H9 (cell line): ENCODE measurements at regions not wholly inside any gene's neighbourhood (a gene's known extent, or its start where the extent isn't known, plus 50 kb on each side); places are given as distances from the start of the nearest gene placed in this dataset.

ENCODE experiments used
- DNase-seq: peaks from one replicate; pipeline ENCODE4 v3.0.0-alpha.2; 2017
- H2AFZ ChIP-seq: one replicate; pipeline ENCODE4 v1.6.1; 2013; ENCODE audit warnings: mild to moderate bottlenecking, low read length, control low read depth, moderate library complexity
- H2AK5ac ChIP-seq: 2 replicates; pipeline ENCODE4 v1.6.1; 2013; ENCODE audit warnings: low read length, control low read depth, mixed read lengths; ENCODE audit not compliant: insufficient read length
- H2BK120ac ChIP-seq: one replicate; pipeline ENCODE4 v1.6.1; 2013; ENCODE audit warnings: low read depth, mild to moderate bottlenecking, low read length, control low read depth, inconsistent platforms; ENCODE audit not compliant: poor library complexity, severe bottlenecking
- H2BK12ac ChIP-seq: 2 replicates; pipeline ENCODE4 v1.6.1; 2013; ENCODE audit warnings: low read length, control low read depth, mixed read lengths, low read depth; ENCODE audit not compliant: insufficient read length
- H2BK15ac ChIP-seq: 2 replicates; pipeline ENCODE4 v1.6.1; 2013; ENCODE audit warnings: low read depth, low read length, control low read depth
- H2BK20ac ChIP-seq: one replicate; pipeline ENCODE4 v1.6.1; 2013; ENCODE audit warnings: low read depth, mild to moderate bottlenecking, low read length, control low read depth, inconsistent platforms; ENCODE audit not compliant: poor library complexity, severe bottlenecking
- H2BK5ac ChIP-seq: 2 replicates; pipeline ENCODE4 v1.6.1; 2013; ENCODE audit warnings: low read length, control low read depth, mixed read lengths; ENCODE audit not compliant: insufficient read length
- H3K14ac ChIP-seq: 2 replicates; pipeline ENCODE4 v1.6.1; 2013; ENCODE audit warnings: low read length, control low read depth; ENCODE audit not compliant: insufficient read depth
- H3K18ac ChIP-seq: 2 replicates; pipeline ENCODE4 v1.6.1; 2013; ENCODE audit warnings: low read depth, mild to moderate bottlenecking, mixed read lengths, low read length, control low read depth; ENCODE audit not compliant: insufficient read length
- H3K23ac ChIP-seq: 2 replicates; pipeline ENCODE4 v1.6.1; 2013; ENCODE audit warnings: low read length, control low read depth, mixed read lengths, low read depth; ENCODE audit not compliant: insufficient read length
- H3K23me2 ChIP-seq: 2 replicates; pipeline ENCODE4 v1.6.1; 2013; ENCODE audit warnings: low read depth, mild to moderate bottlenecking, mixed read lengths, low read length, control low read depth; ENCODE audit not compliant: insufficient read length, poor library complexity, severe bottlenecking
- H3K27ac ChIP-seq: 2 replicates; pipeline ENCODE4 v1.5.1; 2013; ENCODE audit warnings: low read length, control low read depth, mixed read lengths, low read depth; ENCODE audit not compliant: insufficient read length
- H3K27me3 ChIP-seq: 2 replicates; pipeline ENCODE4 v1.6.1; 2013; ENCODE audit warnings: low read length, control low read depth, inconsistent platforms; ENCODE audit not compliant: insufficient read depth
- H3K4ac ChIP-seq: 2 replicates; pipeline ENCODE4 v1.6.1; 2013; ENCODE audit warnings: low read depth, mild to moderate bottlenecking, control low read depth, inconsistent platforms, low read length, moderate library complexity
- H3K4me1 ChIP-seq: 2 replicates; pipeline ENCODE4 v1.6.1; 2013; ENCODE audit warnings: low read length, control low read depth, inconsistent platforms; ENCODE audit not compliant: insufficient read depth
- H3K4me2 ChIP-seq: 2 replicates; pipeline ENCODE4 v1.6.1; 2013; ENCODE audit warnings: low read length, control low read depth, mixed read lengths; ENCODE audit not compliant: insufficient read length, insufficient read depth
- H3K56ac ChIP-seq: 2 replicates; pipeline ENCODE4 v1.6.1; 2013; ENCODE audit warnings: low read depth, mild to moderate bottlenecking, mixed read lengths, low read length, control low read depth; ENCODE audit not compliant: insufficient read length
- H3K79me1 ChIP-seq: 2 replicates; pipeline ENCODE4 v1.6.1; 2013; ENCODE audit warnings: low read depth, mild to moderate bottlenecking, moderate library complexity, low read length, control low read depth, inconsistent platforms; ENCODE audit not compliant: insufficient read depth, poor library complexity, severe bottlenecking
- H3K79me2 ChIP-seq: 2 replicates; pipeline ENCODE4 v1.6.1; 2013; ENCODE audit warnings: low read length, control low read depth, inconsistent platforms; ENCODE audit not compliant: insufficient read depth
- H3K9ac ChIP-seq: 2 replicates; pipeline ENCODE4 v1.6.1; 2013; ENCODE audit warnings: low read length, control low read depth, mixed read lengths; ENCODE audit not compliant: insufficient read length; ENCODE audit errors: extremely low read depth
- H3K9me3 ChIP-seq: one replicate; pipeline ENCODE4 v1.6.1; 2013; ENCODE audit warnings: low read depth, low read length, inconsistent platforms; ENCODE audit not compliant: control insufficient read depth
- H3T11ph ChIP-seq: one replicate; pipeline ENCODE4 v1.6.1; 2013; ENCODE audit warnings: mild to moderate bottlenecking, low read length, control low read depth, inconsistent platforms
- H4K20me1 ChIP-seq: one replicate; pipeline ENCODE4 v1.6.1; 2013; ENCODE audit not compliant: control insufficient read depth, insufficient read length, insufficient read depth
- H4K5ac ChIP-seq: 2 replicates; pipeline ENCODE4 v1.6.1; 2013; ENCODE audit warnings: low read depth, mild to moderate bottlenecking, mixed read lengths, low read length, control low read depth; ENCODE audit not compliant: insufficient read length
- H4K8ac ChIP-seq: replicated peaks from 2 replicates; pipeline ENCODE4 v1.6.1; 2013; ENCODE audit warnings: low read length, control low read depth, mixed read lengths, low read depth; ENCODE audit not compliant: insufficient read length
- H4K91ac ChIP-seq: 2 replicates; pipeline ENCODE4 v1.6.1; 2013; ENCODE audit warnings: low read depth, mild to moderate bottlenecking, moderate library complexity, mixed read lengths, low read length, control low read depth; ENCODE audit not compliant: insufficient read length
- H3K27ac Mint-ChIP-seq, 3 experiments: 2 replicates in 2 of 3; 3 replicates in 1 of 3; pipeline ENCODE4 v1.8.0; 2020 to 2021; ENCODE audit warnings: mixed read lengths in 3 of 3, mild to moderate bottlenecking in 1 of 3, moderate library complexity in 1 of 3
- H3K27me3 Mint-ChIP-seq: 2 replicates; pipeline ENCODE4 v1.8.0; 2021; ENCODE audit warnings: low read depth, mild to moderate bottlenecking, moderate library complexity, mixed read lengths
- H3K36me3 Mint-ChIP-seq, 3 experiments: 2 replicates in 2 of 3; 3 replicates in 1 of 3; pipeline ENCODE4 v1.8.0; 2020 to 2021; ENCODE audit warnings: low read depth in 3 of 3, mixed read lengths in 3 of 3; ENCODE audit not compliant: insufficient read depth in 1 of 3
- H3K4me1 Mint-ChIP-seq, 2 experiments: 2 replicates each; pipeline ENCODE4 v1.8.0; 2020; ENCODE audit warnings: mixed read lengths in 2 of 2
- H3K4me3 Mint-ChIP-seq, 2 experiments: 2 replicates in 1 of 2; 3 replicates in 1 of 2; pipeline ENCODE4 v1.8.0; 2020 to 2021; ENCODE audit warnings: mild to moderate bottlenecking in 2 of 2, mixed read lengths in 2 of 2, moderate library complexity in 1 of 2
- H3K9me3 Mint-ChIP-seq, 2 experiments: 2 replicates in 1 of 2; 3 replicates in 1 of 2; pipeline ENCODE4 v1.8.0; 2020; ENCODE audit warnings: mild to moderate bottlenecking in 2 of 2, mixed read lengths in 2 of 2, moderate library complexity in 1 of 2
- WGBS: extraction: QIAGEN DNeasy Blood & Tissue Kit; methylation state at CpG from one replicate; pipeline ENCODE4 v1.1.7; 2013; ENCODE audit warnings: missing lambda C conversion rate, low lambda C conversion rate, mixed read lengths; ENCODE audit not compliant: insufficient read length; ENCODE audit errors: extremely low coverage; 5-methylcytosine and 5-hydroxymethylcytosine counted together
- TF ChIP-seq, protein P1 (sequence below): fragments of 200-600 bp; sonication (generic); conservative IDR thresholded peaks from 3 replicates; pipeline ENCODE4 v1.8.0; 2021; ENCODE audit warnings: antibody characterized with exemption, mild to moderate bottlenecking

DNA sequence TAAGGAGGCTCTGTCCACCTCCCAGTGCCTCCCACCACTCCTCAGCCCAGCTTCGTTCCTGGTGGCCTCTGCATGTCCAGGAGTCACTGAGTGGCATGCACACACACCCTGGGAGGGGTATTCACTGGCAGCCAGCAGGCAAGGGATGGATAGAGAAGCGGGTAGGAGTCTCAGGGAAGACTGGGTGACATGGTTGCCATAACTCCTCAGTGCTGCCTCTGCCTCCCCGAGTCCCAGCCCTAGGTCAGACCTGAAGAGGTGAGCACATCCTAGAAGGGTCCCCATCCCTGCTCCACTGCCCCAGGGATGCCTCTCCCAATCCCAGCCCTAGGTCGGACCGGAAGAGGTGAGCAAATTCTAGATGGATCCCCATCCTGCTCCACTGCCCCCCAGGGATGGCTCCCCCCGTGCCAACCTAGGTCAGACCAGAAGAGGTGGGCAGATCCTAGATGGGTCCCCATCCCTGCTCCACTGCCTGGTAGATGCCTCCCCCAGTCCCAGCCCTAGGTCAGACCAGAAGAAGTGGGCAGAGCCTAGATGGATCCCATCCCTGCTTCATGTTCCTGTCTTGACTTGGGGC is 197.0 kb downstream of the IRF8 start:
- Mint-ChIP-seq H3K9me3 (no peaks in the 10 kb centered on the region), H3K4me3 (no peak overlapping the region; a peak in 1 of 5 replicates), H3K4me1 (peaks cover 9 to 15% of the 10 kb centered on the region in 2 experiments), H3K36me3 (no peaks in the 10 kb centered on the region), H3K27ac (no peak overlapping the region), H3K27me3 (peaks cover 5% of the 10 kb centered on the region)
- Histone ChIP-seq H3K4ac (no peak overlapping the region), H2AK5ac (no peak overlapping the region), H3K23ac (no peak overlapping the region), H2BK120ac (no peak overlapping the region), H3K18ac (no peak overlapping the region), H3K27me3 (no peaks in the 10 kb centered on the region), H3K56ac (no peak overlapping the region), H3K4me2 (no peak overlapping the region), H2BK20ac (no peak overlapping the region), H2BK12ac (no peak overlapping the region), H3K9ac (no peak overlapping the region), H4K5ac (no peak overlapping the region), H2AFZ (no peak overlapping the region), H3K27ac (no peak overlapping the region), H3K14ac (no peak overlapping the region), H3K79me2 (no peaks in the 10 kb centered on the region), H4K20me1 (no peaks in the 10 kb centered on the region), H3K9me3 (no peaks in the 10 kb centered on the region), H3K79me1 (no peaks in the 10 kb centered on the region), H3K4me1 (no peaks in the 10 kb centered on the region), H3K23me2 (no peaks in the 10 kb centered on the region), H4K91ac (no peak overlapping the region), H4K8ac (no peak overlapping the region), H3T11ph (no peak overlapping the region), H2BK5ac (no peak overlapping the region), H2BK15ac (no peak overlapping the region)
- TF ChIP-seq, protein P1, sequence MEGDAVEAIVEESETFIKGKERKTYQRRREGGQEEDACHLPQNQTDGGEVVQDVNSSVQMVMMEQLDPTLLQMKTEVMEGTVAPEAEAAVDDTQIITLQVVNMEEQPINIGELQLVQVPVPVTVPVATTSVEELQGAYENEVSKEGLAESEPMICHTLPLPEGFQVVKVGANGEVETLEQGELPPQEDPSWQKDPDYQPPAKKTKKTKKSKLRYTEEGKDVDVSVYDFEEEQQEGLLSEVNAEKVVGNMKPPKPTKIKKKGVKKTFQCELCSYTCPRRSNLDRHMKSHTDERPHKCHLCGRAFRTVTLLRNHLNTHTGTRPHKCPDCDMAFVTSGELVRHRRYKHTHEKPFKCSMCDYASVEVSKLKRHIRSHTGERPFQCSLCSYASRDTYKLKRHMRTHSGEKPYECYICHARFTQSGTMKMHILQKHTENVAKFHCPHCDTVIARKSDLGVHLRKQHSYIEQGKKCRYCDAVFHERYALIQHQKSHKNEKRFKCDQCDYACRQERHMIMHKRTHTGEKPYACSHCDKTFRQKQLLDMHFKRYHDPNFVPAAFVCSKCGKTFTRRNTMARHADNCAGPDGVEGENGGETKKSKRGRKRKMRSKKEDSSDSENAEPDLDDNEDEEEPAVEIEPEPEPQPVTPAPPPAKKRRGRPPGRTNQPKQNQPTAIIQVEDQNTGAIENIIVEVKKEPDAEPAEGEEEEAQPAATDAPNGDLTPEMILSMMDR = no peak
- DNase-seq = no peak
- WGBS = no CpG with 5 or more reads among the region's 6 CpGs
